Activated naive CD4-positive, alpha-beta T cell treated with Interleukin-2 at 50 U/mL for 16 hours (primary cell): ENCODE measurements at regions not wholly inside any gene's neighbourhood (a gene's known extent, or its start where the extent isn't known, plus 50 kb on each side); places are given as distances from the start of the nearest gene placed in this dataset.

ENCODE experiments used
- DNase-seq: peaks from one replicate; pipeline ENCODE4 v3.0.0-alpha.2; 2020

GRCh38 chr9:99555792-99556191 lies 265.9 kb upstream of the NR4A3 start:
- no peak for DNase-seq

GRCh38 chr9:99556998-99557397 lies 264.7 kb upstream of the NR4A3 start:
- DNase-seq: no peak

GRCh38 chr9:99557816-99558215 lies 263.9 kb upstream of the NR4A3 start:
- DNase-seq: no peak

DNA sequence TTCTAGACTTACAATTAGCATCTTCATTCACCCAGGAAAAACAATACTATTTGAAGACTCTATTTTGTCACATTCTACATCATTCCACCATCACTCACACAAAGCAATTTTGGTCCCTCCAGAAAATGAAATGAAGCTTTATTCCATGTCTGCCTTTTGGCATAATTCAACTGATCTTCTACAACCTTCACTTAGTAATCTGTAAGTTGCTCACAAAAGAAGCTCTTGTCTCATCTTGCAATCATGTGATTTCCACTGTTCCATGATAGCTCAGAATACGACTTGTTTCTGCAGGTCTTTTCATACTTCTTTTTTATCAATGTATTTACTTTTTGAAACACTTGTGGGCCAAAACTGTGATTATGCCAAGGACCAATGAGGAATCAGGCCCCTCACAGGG lies 261.9 kb upstream of the NR4A3 start:
- no peak for DNase-seq

GRCh38 chr9:99560561-99560960 lies 261.1 kb upstream of the NR4A3 start:
- DNase-seq: no peak

GRCh38 chr9:99561509-99561917 lies 260.2 kb upstream of the NR4A3 start:
- no peak for DNase-seq

DNA sequence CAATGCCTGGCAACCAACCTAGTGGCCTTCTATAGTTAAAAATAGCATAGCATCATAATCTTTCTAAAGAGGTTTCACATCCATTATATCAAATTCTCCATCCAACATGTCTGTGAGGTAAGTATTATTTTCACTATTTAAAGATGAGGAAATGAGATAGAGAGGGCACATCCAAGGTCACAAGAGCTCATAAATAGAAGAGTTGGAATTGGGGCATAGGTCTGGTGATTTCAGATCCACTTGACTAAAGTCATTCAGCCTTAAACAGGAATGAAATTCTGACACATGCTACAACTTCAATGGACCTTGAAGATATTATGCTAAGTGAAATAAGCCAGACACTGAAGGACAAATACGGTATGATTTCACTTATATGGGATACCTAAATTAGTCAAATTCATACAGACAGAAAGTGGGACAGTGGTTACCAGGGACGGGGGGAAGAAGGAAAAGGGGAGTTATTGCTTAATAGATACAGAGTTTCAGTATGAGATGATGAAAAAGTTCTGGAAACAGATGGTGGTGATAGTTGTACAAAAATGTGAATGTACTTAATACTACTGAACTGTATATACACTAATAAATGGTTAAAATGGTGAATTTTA lies 259.6 kb upstream of the NR4A3 start:
- DNase-seq: no peak

GRCh38 chr9:99563364-99563763 lies 258.3 kb upstream of the NR4A3 start:
- DNase-seq: no peak

DNA sequence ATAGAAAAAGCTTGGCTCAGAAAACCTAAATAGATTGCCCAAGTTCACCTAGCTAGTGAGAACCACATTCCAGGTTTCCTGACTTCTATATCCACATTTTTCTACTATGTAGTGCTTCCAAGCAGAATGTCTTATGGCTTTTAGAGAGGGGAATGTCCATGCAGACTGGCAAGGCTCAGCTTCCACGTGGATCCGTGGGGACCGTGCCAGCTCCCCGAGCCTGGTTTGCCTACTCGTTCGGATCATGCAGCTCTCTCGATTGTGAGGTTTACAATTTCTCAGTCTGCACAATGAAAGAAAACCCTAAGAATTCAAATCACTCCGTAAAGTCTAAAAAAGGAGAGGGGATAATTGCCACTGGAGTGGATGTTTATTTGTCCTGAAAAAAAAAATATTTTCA lies 256.5 kb upstream of the NR4A3 start:
- no peak for DNase-seq

DNA sequence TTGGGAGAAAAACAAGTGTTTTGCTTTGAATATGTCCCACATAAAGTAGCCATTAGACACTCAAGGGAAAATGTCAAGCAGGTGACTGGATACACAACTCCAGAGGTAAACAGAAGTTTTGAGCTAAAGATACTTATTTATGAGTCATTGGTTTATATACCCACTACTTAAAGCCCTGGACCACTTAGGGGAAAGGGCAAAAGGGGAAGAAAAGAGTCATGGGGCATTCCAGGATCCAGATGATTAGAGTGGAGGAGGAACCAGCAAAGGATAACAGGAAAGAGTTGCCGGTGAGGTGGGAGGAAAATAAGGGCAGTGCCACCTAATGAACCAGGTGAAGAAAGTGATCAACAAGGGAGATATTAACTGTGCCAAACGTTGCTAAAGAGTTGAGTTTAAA lies 254.2 kb upstream of the NR4A3 start:
- DNase-seq: no peak

DNA sequence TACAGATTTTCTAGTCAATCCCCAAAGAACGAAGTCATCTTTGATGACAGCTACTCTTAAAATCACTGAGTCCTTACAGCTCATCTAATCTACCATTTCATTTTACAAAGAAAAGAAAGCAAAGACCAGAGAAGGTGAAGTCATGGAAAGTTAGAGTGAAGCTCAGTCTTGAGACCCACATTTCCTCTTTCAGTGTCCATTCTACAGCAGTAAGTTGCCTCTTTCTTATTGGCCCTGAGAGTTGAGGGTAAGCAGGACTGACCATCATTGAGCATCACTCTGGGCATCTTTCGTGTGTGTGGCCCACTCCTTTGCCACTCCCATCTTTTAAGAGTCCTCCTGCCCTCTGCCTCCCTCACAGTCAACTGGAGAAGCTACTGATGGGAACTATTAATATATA lies 251.8 kb upstream of the NR4A3 start:
- DNase-seq: no peak

- no peak for DNase-seq
These were observed 249.1 kb upstream of the NR4A3 start for GRCh38 chr9:99572567-99572966.

GRCh38 chr9:99573085-99573484 lies 248.6 kb upstream of the NR4A3 start:
- no peak for DNase-seq

GRCh38 chr9:99573886-99574285 lies 247.8 kb upstream of the NR4A3 start:
- DNase-seq: no peak

- DNase-seq: no peak
These were observed 245.7 kb upstream of the NR4A3 start for GRCh38 chr9:99576002-99576401.

- DNase-seq: no peak
These were observed 244.8 kb upstream of the NR4A3 start for GRCh38 chr9:99576876-99577275.

DNA sequence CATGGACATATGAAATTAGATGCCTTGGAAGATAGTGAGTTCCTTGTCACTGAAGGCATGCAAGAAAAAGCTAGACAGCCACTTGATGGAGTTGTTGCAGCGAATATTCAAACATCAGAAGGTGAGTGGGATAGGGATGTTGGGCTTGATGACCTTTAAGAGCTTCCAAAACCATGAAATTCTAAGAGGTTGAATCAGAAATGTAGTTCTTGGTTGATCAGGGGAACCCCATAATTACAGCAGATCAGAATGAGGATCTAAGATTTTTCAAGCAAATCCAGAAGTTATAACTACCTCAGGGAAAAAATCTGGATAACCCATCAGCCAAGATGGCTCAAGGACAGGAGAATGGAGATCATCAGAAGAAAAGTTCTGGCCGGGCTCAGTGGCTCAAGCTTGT lies 244.3 kb upstream of the NR4A3 start:
- no peak for DNase-seq

DNA sequence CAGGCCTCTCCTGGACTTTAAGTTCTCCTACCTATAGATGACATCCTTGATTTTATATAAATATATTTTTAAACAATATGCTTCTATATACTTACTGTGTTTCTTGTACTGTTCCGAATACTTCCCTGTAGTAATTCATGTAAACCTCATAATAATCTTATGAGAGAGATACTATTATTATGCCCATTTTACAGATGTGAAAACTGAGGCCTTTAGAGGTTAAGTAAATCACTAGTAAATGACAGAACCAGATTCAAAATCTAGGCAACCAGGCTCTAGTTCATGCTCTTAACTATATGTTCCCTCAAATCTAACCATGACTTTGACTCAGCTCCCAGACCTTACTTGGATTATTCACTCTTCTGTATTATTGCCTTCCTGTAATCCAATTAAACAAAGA lies 243.0 kb upstream of the NR4A3 start:
- no peak for DNase-seq

GRCh38 chr9:99579964-99580363 lies 241.7 kb upstream of the NR4A3 start:
- no peak for DNase-seq

DNA sequence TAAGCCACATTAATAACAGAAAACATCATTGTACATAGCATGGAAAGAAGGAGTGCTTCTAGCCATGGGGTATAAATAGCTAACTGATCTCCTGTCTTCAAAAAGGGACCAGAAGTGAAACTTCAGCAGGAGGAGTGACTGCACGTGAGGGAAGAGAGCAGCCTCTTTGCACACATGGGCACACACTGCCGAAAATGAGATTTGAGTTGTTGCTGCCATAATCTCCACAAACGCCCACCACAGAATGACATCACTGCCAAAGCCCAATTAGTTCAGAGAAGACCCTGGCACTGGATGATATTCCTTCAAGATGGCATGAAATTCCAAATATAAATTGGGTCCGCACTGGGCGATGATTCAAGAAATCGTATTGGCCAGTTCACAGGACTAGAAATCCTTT lies 238.9 kb upstream of the NR4A3 start:
- no peak for DNase-seq

DNA sequence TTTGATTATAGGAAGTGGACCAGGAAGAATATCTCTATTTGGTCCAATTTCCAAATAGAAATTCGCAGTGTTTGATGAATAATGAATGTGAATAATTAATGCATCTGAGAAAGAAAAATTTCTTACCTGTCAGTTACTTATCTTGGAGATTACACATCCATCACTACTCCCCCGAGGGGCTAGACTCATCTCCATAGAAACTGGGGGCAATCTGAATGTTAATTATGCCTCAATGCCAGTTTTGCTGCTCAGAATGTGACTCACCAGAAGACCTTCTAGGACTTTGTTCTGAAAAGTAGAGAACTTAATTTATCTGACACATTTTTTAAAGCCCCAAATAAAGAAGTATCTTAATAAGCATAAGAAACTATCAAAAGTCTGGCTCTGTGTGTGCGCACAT lies 233.4 kb upstream of the NR4A3 start:
- DNase-seq: no peak

DNA sequence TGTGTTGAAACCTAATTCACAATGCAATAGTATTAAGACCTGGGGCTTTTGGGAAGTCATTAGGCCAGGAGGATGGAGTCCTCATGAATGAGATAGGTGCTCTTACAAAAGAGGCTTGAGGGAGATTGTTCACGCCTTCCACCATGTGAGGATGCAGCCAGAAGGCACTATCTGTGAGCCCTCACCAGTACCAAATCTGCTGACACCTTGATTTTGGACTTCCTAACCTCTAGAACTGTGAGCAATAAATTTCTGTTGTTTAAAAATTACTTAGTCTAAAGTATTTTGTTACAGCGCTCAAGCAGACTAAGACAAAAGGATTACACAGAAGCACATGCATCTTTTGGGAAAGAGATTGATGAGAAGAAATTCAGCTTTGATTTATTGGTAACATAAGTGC lies 232.9 kb upstream of the NR4A3 start:
- DNase-seq: no peak

DNA sequence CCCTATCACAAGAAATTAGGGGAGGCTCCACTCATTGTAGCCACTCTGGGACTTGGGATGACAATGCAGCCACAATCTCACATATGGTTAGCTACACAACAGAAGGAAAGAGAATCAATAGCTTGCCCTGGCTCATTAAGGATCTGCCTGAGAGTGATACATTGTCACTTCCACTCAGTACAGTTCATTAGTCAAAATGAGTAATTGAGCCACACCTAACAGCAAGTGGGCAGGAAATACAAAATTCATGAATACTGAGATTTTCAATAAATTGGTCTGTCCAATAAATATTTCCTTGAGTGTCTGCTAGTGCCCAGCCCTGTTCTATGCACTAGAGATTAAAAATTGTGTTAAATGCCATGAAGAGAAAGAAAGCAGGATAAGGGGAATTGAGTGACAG lies 231.3 kb upstream of the NR4A3 start:
- no peak for DNase-seq

- no peak for DNase-seq
These were observed 230.8 kb upstream of the NR4A3 start for GRCh38 chr9:99590840-99591239.

- DNase-seq: no peak
These were observed 229.9 kb upstream of the NR4A3 start for GRCh38 chr9:99591770-99592169.
